ENCODE measurements at regions not wholly inside any gene's neighbourhood (a gene's known extent, or its start where the extent isn't known, plus 50 kb on each side); places are given as distances from the start of the nearest gene placed in this dataset.

DNA sequence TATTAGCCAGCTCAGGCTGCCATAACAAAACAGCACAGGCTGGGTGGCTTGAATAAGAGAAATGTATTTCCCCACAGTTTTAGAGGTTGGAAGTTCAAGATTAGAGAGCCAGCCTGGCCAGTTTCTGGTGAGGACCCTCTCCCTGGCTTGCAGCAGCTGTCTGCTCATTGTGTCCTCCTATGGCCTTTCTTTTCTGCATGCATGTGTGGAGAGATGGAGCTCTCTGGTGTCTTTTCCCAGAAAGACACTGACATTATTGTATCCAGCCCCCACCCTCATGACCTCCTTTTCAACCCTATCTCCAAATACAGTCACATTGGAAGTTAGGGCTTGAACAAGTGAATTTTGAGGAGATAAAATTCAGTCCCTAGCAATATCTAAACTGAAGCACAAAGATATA lies 263.8 kb upstream of the PABPC4L start:
- intact Hi-C loops (cut with micrococcal nuclease; ENCODE audit: unreplicated experiment) = no loop called here
- BruUV-seq (replicated peaks) = no TSS peak
- no peaks in the 10 kb centered on the region for H3K4me1 ChIP-seq (replicated peaks; ENCODE audit: insufficient read depth)
- ChIA-PET CTCF (no interaction called here), POLR2A (ENCODE audit: unreplicated experiment) (no interaction called here)
- no peak for TF ChIP-seq EZH2 (IDR thresholded peaks at IDR 0.05; ENCODE audit: low read depth)
- no peak for TF ChIP-seq CTCF (conservative IDR thresholded peaks at IDR 0.05)
- DNase-seq = no peak
- no peaks in the 10 kb centered on the region for H3K27me3 ChIP-seq (ENCODE audit: insufficient read depth, low read depth)
- H3K9me2 ChIP-seq (ENCODE audit: insufficient read depth) = no peaks in the 10 kb centered on the region
- H3K4me2 ChIP-seq = no peak overlapping the region
- H3K27ac ChIP-seq = no peak overlapping the region
- H3F3A ChIP-seq (ENCODE audit: insufficient read depth, low read depth) = no peaks in the 10 kb centered on the region
- H3K79me2 ChIP-seq (ENCODE audit: low read depth) = no peaks in the 10 kb centered on the region
- no peaks in the 10 kb centered on the region for H4K20me1 ChIP-seq (ENCODE audit: insufficient read depth)
- H2AFZ ChIP-seq = no peak overlapping the region
- H3K4me3 ChIP-seq = no peak overlapping the region
- no peaks in the 10 kb centered on the region for H3K36me3 ChIP-seq (ENCODE audit: low read depth)
- H3K9me3 ChIP-seq (ENCODE audit: insufficient read depth, low read depth) = no peaks in the 10 kb centered on the region

DNA sequence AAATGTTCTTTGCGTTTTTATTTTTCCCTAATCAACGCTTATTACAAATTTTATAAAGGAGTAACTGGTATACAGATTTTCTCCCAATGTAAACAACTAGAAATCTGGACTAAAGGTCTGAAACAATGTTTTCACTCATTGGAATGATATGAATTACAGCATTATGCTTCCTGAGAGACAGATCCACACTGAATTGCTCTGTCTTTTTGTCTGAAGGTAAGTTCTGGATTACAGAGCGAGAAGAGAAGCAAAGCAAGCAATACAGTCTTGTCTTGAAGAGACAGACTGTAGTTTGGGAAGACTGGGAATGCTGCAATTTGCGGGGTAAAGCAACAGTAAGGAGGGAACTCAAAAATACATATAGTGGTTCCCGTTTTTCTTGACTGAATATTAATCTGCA lies 262.2 kb upstream of the PABPC4L start:
- Histone ChIP-seq H3K27ac (no peak overlapping the region), H3K9me2 (ENCODE audit: insufficient read depth) (no peaks in the 10 kb centered on the region), H3F3A (ENCODE audit: insufficient read depth, low read depth) (no peaks in the 10 kb centered on the region), H3K9me3 (ENCODE audit: insufficient read depth, low read depth) (no peaks in the 10 kb centered on the region), H3K36me3 (ENCODE audit: low read depth) (no peaks in the 10 kb centered on the region), H3K79me2 (ENCODE audit: low read depth) (no peaks in the 10 kb centered on the region), H2AFZ (no peak overlapping the region), H3K4me2 (no peak overlapping the region), H3K4me3 (no peak overlapping the region), H3K4me1 (replicated peaks; ENCODE audit: insufficient read depth) (no peaks in the 10 kb centered on the region), H4K20me1 (ENCODE audit: insufficient read depth) (no peaks in the 10 kb centered on the region), H3K27me3 (ENCODE audit: insufficient read depth, low read depth) (no peaks in the 10 kb centered on the region)
- no peak for TF ChIP-seq EZH2 (IDR thresholded peaks at IDR 0.05; ENCODE audit: low read depth)
- TF ChIP-seq CTCF (conservative IDR thresholded peaks at IDR 0.05) = no peak
- no TSS peak for BruUV-seq (replicated peaks)
- no peak for DNase-seq
- ChIA-PET POLR2A (ENCODE audit: unreplicated experiment) (no interaction called here), CTCF (no interaction called here)
- intact Hi-C loops (cut with micrococcal nuclease; ENCODE audit: unreplicated experiment) = no loop called here

- H3K4me2 ChIP-seq = no peak overlapping the region
- BruUV-seq (replicated peaks) = no TSS peak
These were observed 225.2 kb upstream of the PABPC4L start for GRCh38 chr4:134426821-134427220.

More at GRCh38 chr4:134426821-134427220, 225.2 kb upstream of the PABPC4L start:
- H2AFZ ChIP-seq = no peak overlapping the region
- H3K27ac ChIP-seq = no peak overlapping the region
- CTCF ChIA-PET = no interaction called here
- no peaks in the 10 kb centered on the region for H3K36me3 ChIP-seq (ENCODE audit: low read depth)
- TF ChIP-seq EZH2 (IDR thresholded peaks at IDR 0.05; ENCODE audit: low read depth) (no peak), CTCF (conservative IDR thresholded peaks at IDR 0.05) (no peak)
- no peak for DNase-seq
- H3K4me3 ChIP-seq = no peak overlapping the region
- POLR2A ChIA-PET (ENCODE audit: unreplicated experiment) = no interaction called here
- no peaks in the 10 kb centered on the region for H3K9me3 ChIP-seq (ENCODE audit: insufficient read depth, low read depth)
- H3K9me2 ChIP-seq (ENCODE audit: insufficient read depth) = no peaks in the 10 kb centered on the region; the same call in 1 of the 2 replicates
- no peaks in the 10 kb centered on the region for H3K27me3 ChIP-seq (ENCODE audit: insufficient read depth, low read depth)
- intact Hi-C loops (cut with micrococcal nuclease; ENCODE audit: unreplicated experiment) = no loop called here
- H3K4me1 ChIP-seq (replicated peaks; ENCODE audit: insufficient read depth) = no peaks in the 10 kb centered on the region
- H3F3A ChIP-seq (ENCODE audit: insufficient read depth, low read depth) = no peaks in the 10 kb centered on the region
- no peaks in the 10 kb centered on the region for H3K79me2 ChIP-seq (ENCODE audit: low read depth)
- H4K20me1 ChIP-seq (ENCODE audit: insufficient read depth) = no peaks in the 10 kb centered on the region
